Stomach smooth muscle (tissue), 2 donors: ENCODE measurements at regions not wholly inside any gene's neighbourhood (a gene's known extent, or its start where the extent isn't known, plus 50 kb on each side); places are given as distances from the start of the nearest gene placed in this dataset.

Experiments used
- H3K27ac ChIP-seq: one replicate; pipeline ENCODE4 v1.7.0; 2013; ENCODE audit warnings: mild to moderate bottlenecking, low read length, inconsistent platforms
- H3K27me3 ChIP-seq, 2 donors: one replicate each; pipeline ENCODE4 v1.7.0; 2013; ENCODE audit warnings: low read length in 2 of 2; ENCODE audit not compliant: insufficient read depth in 2 of 2, control insufficient read depth in 1 of 2
- H3K36me3 ChIP-seq, 2 donors: one replicate each; pipeline ENCODE4 v1.7.0; 2013; ENCODE audit warnings: low read length in 2 of 2; ENCODE audit not compliant: control insufficient read depth in 2 of 2, insufficient read depth in 2 of 2
- H3K4me1 ChIP-seq: one replicate; pipeline ENCODE4 v1.7.0; 2013; ENCODE audit warnings: low read length; ENCODE audit not compliant: control insufficient read depth, insufficient read depth
- H3K4me3 ChIP-seq, 2 donors: one replicate each; pipeline ENCODE4 v1.7.0; 2013; ENCODE audit warnings: low read length in 2 of 2
- H3K9ac ChIP-seq, 2 donors: one replicate each; pipeline ENCODE4 v1.7.0; 2013; ENCODE audit warnings: low read length in 2 of 2, mild to moderate bottlenecking in 1 of 2
- H3K9me3 ChIP-seq, 2 donors: one replicate each; pipeline ENCODE4 v1.7.0; 2013; ENCODE audit warnings: low read length in 2 of 2; ENCODE audit not compliant: control insufficient read depth in 2 of 2
- donor health status: healthy.
- donor health status: Pancreatic carcinoma.

- no peaks in the 10 kb centered on the region for H3K27me3 ChIP-seq
- no peaks in the 10 kb centered on the region for H3K9me3 ChIP-seq
- no peaks in the 10 kb centered on the region for H3K36me3 ChIP-seq
- no peak overlapping the region for H3K27ac ChIP-seq
- no peak overlapping the region for H3K4me3 ChIP-seq
- peaks cover 12% of the 10 kb centered on the region for H3K4me1 ChIP-seq
- H3K9ac ChIP-seq, result no peak overlapping the region
Measured at GRCh38 chr2:236338495-236339184, 74.4 kb upstream of the ASB18 start.

- H3K27ac ChIP-seq, result no peak overlapping the region
- no peaks in the 10 kb centered on the region for H3K4me1 ChIP-seq
- no peak overlapping the region for H3K4me3 ChIP-seq
- no peak overlapping the region for H3K9ac ChIP-seq
- H3K36me3 ChIP-seq, result no peaks in the 10 kb centered on the region
- H3K9me3 ChIP-seq, result no peaks in the 10 kb centered on the region
- H3K27me3 ChIP-seq, result no peaks in the 10 kb centered on the region
Measured at GRCh38 chr2:236340251-236340650, 76.0 kb upstream of the ASB18 start.

GRCh38 chr2:236341067-236341466 is 76.9 kb upstream of the ASB18 start:
- no peaks in the 10 kb centered on the region for H3K4me1 ChIP-seq
- no peaks in the 10 kb centered on the region for H3K9me3 ChIP-seq
- H3K9ac ChIP-seq, result no peak overlapping the region
- no peak overlapping the region for H3K4me3 ChIP-seq
- no peak overlapping the region for H3K27ac ChIP-seq
- no peaks in the 10 kb centered on the region for H3K36me3 ChIP-seq
- no peaks in the 10 kb centered on the region for H3K27me3 ChIP-seq

DNA sequence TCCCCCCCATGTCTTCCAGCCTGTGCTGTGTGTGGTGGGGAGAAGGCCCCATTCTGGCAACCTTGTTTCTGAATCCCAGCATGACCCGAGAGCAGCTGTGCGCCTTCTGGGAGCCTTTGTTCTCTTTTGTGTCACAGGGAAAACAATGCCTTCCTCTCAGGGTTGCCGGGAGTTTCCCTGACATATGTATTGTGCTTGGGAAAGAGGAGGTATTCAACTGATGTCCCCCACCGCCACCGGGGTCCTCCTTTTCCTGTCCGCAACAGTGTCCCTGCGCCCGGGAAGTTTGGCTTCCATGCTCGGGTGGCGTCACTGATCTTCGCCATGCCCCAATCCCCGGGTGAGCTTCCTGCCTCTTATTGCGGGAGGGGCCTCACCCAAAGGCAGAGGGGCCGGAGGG is 77.5 kb upstream of the ASB18 start:
- no peak overlapping the region for H3K4me3 ChIP-seq
- no peak overlapping the region for H3K9ac ChIP-seq
- H3K36me3 ChIP-seq, result no peaks in the 10 kb centered on the region
- no peaks in the 10 kb centered on the region for H3K9me3 ChIP-seq
- no peaks in the 10 kb centered on the region for H3K27me3 ChIP-seq
- no peak overlapping the region for H3K27ac ChIP-seq
- H3K4me1 ChIP-seq, result no peaks in the 10 kb centered on the region

DNA sequence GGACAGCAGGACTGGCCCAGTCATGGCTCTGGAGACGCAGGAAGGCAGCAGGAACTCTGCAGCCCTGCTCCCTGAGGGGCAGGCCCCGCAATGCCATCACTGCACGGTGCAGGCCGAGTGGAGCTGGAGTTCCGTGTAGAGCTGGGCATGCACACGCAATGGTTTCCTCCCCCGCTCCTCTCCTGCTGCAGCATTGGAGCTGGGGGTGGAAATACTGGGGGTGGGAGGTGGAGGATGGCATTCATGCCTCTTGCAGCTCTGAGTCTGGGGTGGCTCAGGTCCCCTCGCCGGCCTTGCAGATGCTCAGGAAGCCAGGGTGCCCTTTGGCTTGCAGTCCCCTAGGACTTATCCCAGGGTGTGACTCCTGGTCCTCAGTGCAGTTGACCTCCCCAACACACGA is 78.3 kb upstream of the ASB18 start:
- H3K27ac ChIP-seq, result no peak overlapping the region

GRCh38 chr2:236342951-236343350 is 78.7 kb upstream of the ASB18 start:
- no peaks in the 10 kb centered on the region for H3K36me3 ChIP-seq
- H3K4me1 ChIP-seq, result no peaks in the 10 kb centered on the region
- no peaks in the 10 kb centered on the region for H3K27me3 ChIP-seq
- H3K9me3 ChIP-seq, result no peaks in the 10 kb centered on the region
- no peak overlapping the region for H3K4me3 ChIP-seq
- no peak overlapping the region for H3K27ac ChIP-seq
- H3K9ac ChIP-seq, result no peak overlapping the region

More for the DNA sequence above, 78.3 kb upstream of the ASB18 start:
- H3K9ac ChIP-seq, result no peak overlapping the region
- H3K36me3 ChIP-seq, result no peaks in the 10 kb centered on the region
- H3K4me1 ChIP-seq, result no peaks in the 10 kb centered on the region
- no peak overlapping the region for H3K4me3 ChIP-seq
- no peaks in the 10 kb centered on the region for H3K27me3 ChIP-seq
- no peaks in the 10 kb centered on the region for H3K9me3 ChIP-seq

GRCh38 chr2:236343400-236344161 is 79.4 kb upstream of the ASB18 start:
- H3K27ac ChIP-seq, result no peak overlapping the region
- H3K9ac ChIP-seq, result no peak overlapping the region
- H3K9me3 ChIP-seq, result no peaks in the 10 kb centered on the region
- peak overlapping the region in 1 of 2 donors; percentile 15 for H3K4me3 ChIP-seq
- H3K27me3 ChIP-seq, result no peaks in the 10 kb centered on the region
- H3K36me3 ChIP-seq, result no peaks in the 10 kb centered on the region
- H3K4me1 ChIP-seq, result no peaks in the 10 kb centered on the region

- Histone ChIP-seq H3K9me3 (no peaks in the 10 kb centered on the region), H3K27ac (no peak overlapping the region), H3K4me1 (no peaks in the 10 kb centered on the region), H3K4me3 (no peak overlapping the region), H3K27me3 (no peaks in the 10 kb centered on the region), H3K36me3 (no peaks in the 10 kb centered on the region), H3K9ac (no peak overlapping the region)
Measured at GRCh38 chr2:236344446-236344845, 80.2 kb upstream of the ASB18 start.

DNA sequence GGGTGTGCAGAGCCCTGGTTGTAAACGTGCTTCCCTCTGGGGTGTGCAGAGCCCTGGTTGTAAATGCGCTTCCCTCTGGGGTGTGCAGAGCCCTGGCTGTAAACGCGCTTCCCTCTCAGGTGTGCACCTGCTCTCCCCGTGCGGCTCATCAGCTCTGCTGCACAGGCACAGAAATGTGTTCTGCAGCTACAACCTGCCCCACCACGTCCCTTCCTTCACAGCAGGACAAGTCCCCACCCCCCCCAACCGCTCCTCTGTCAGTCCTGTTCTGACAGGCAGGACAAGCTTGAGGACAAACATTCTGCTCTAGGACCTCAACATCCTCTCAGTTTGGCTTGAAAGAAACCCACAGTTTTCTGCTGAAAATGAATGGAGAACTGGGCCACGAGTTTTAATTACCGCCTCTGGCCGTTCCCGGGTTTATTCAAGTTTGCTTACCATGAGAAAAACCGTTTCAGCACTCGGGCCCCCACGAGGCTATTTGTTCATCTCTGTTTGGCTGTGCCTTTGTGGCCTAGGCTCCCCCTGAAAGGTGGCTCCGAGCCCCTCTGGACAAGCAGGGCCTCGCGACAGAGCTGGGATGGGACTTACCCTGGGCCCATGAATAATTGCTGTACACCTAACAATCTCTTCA is 81.0 kb upstream of the ASB18 start:
- Histone ChIP-seq H3K27me3 (no peaks in the 10 kb centered on the region), H3K9me3 (no peaks in the 10 kb centered on the region), H3K36me3 (no peaks in the 10 kb centered on the region), H3K27ac (no peak overlapping the region), H3K9ac (no peak overlapping the region), H3K4me3 (no peak overlapping the region), H3K4me1 (no peaks in the 10 kb centered on the region)

- H3K9ac ChIP-seq, result no peak overlapping the region
Measured at GRCh38 chr2:236346366-236346765, 82.2 kb upstream of the ASB18 start.

GRCh38 chr2:236348279-236348678 is 84.1 kb upstream of the ASB18 start:
- H3K27me3 ChIP-seq, result no peaks in the 10 kb centered on the region
- no peaks in the 10 kb centered on the region for H3K36me3 ChIP-seq
- H3K4me1 ChIP-seq, result no peaks in the 10 kb centered on the region
- no peak overlapping the region for H3K9ac ChIP-seq
- no peaks in the 10 kb centered on the region for H3K9me3 ChIP-seq
- no peak overlapping the region for H3K4me3 ChIP-seq
- no peak overlapping the region for H3K27ac ChIP-seq

More at GRCh38 chr2:236346366-236346765, 82.2 kb upstream of the ASB18 start:
- Histone ChIP-seq H3K9me3 (no peaks in the 10 kb centered on the region), H3K27me3 (no peaks in the 10 kb centered on the region), H3K27ac (no peak overlapping the region), H3K4me3 (no peak overlapping the region), H3K4me1 (no peaks in the 10 kb centered on the region), H3K36me3 (no peaks in the 10 kb centered on the region)
